ENCODE measurements at regions not wholly inside any gene's neighbourhood (a gene's known extent, or its start where the extent isn't known, plus 50 kb on each side); places are given as distances from the start of the nearest gene placed in this dataset.

DNA sequence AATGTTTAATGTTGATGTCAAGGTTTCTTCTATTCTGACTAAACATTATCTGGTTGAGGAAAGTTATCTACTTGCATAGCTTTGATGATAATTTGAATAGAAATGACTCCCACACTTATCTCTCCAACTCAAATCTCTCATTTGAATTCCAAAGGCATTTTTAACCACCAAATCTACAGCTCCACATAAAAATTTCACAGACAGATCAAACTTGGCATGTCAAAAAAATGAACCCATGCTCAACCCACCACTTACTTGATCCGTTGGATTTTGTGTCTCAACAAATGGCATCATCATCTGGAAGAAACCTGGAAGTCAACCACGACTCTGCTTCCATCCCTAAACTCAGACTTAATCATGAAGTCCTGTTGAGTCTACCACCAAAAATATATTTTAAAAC lies 1050.4 kb downstream of the EFNB2 start:
- TF ChIP-seq, protein P1, sequence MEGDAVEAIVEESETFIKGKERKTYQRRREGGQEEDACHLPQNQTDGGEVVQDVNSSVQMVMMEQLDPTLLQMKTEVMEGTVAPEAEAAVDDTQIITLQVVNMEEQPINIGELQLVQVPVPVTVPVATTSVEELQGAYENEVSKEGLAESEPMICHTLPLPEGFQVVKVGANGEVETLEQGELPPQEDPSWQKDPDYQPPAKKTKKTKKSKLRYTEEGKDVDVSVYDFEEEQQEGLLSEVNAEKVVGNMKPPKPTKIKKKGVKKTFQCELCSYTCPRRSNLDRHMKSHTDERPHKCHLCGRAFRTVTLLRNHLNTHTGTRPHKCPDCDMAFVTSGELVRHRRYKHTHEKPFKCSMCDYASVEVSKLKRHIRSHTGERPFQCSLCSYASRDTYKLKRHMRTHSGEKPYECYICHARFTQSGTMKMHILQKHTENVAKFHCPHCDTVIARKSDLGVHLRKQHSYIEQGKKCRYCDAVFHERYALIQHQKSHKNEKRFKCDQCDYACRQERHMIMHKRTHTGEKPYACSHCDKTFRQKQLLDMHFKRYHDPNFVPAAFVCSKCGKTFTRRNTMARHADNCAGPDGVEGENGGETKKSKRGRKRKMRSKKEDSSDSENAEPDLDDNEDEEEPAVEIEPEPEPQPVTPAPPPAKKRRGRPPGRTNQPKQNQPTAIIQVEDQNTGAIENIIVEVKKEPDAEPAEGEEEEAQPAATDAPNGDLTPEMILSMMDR (IDR thresholded peaks at IDR 0.05; ENCODE audit: low read depth, low read length) = no peak

DNA sequence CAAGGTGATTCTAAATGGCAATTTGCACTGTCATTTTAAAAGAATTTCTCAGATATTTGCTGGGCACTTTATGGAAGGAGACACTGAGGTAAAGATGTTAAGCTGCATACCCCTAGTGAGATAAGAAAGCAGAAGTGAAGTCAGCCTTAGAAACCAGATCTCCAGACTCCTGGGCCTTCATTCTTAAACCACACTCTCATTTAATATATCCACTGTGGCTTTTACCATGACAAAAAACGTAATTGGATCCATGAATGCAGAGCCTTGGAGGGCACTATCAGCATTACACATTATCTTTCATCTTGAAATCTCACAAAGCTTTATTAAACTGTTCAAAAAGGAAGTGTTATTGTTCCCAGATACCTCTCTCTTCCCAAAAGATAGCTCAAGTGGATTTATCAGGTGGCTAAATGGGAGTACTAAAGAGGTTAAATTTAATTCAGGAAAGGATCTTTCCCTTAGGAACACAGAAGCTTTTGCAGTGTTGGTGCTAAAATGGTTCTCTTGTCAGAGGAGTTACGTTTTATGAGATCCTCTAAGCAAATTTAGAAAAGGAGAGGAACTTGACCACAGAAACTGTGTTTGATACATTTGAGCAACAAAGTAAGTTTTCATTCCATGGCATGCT lies 1060.4 kb downstream of the EFNB2 start:
- TF ChIP-seq POLR2A (IDR thresholded peaks at IDR 0.05; ENCODE audit: extremely low read depth, insufficient read length) (no peak), MYC (IDR thresholded peaks at IDR 0.05; ENCODE audit: low read depth, low read length) (no peak)
- TF ChIP-seq, protein P1 (IDR thresholded peaks at IDR 0.05; ENCODE audit: low read depth, low read length) = no peak
- TF ChIP-seq, protein P2, sequence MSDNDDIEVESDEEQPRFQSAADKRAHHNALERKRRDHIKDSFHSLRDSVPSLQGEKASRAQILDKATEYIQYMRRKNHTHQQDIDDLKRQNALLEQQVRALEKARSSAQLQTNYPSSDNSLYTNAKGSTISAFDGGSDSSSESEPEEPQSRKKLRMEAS (IDR thresholded peaks at IDR 0.05; ENCODE audit: low read depth, low read length) = no peak
- no peak for DNase-seq (ENCODE audit: low read depth)
- no peak overlapping the region for H3K4me3 ChIP-seq (ENCODE audit: low read depth, low read length)

More for the DNA sequence above, 1050.4 kb downstream of the EFNB2 start:
- H3K4me3 ChIP-seq (ENCODE audit: low read depth, low read length) = no peak overlapping the region
- no peak for DNase-seq (ENCODE audit: low read depth)

DNA sequence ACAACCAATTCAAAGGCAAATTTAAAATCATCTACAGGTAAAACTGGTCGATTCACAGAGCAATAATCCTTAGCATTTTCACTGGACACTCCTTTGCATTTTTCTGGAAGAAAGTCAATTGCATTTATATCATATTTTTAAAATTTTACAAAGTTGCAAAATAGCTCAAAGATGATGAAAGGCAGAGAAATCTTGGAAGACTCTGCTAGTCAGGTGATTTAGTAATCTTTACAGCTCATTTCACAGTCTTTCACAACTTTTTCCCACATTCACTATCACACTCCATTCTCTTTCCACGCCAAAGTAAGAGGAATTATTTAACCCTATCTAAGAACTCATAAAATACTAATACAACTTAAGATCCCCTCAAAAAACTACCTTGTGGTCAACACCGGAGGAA lies 1063.8 kb downstream of the EFNB2 start:
- DNase-seq (ENCODE audit: low read depth) = no peak
- TF ChIP-seq, protein P1 (IDR thresholded peaks at IDR 0.05; ENCODE audit: low read depth, low read length) = no peak
- TF ChIP-seq MYC (IDR thresholded peaks at IDR 0.05; ENCODE audit: low read depth, low read length) (no peak), POLR2A (IDR thresholded peaks at IDR 0.05; ENCODE audit: extremely low read depth, insufficient read length) (no peak)
- TF ChIP-seq, protein P2 (IDR thresholded peaks at IDR 0.05; ENCODE audit: low read depth, low read length) = no peak
- no peak overlapping the region for H3K4me3 ChIP-seq (ENCODE audit: low read depth, low read length)

DNA sequence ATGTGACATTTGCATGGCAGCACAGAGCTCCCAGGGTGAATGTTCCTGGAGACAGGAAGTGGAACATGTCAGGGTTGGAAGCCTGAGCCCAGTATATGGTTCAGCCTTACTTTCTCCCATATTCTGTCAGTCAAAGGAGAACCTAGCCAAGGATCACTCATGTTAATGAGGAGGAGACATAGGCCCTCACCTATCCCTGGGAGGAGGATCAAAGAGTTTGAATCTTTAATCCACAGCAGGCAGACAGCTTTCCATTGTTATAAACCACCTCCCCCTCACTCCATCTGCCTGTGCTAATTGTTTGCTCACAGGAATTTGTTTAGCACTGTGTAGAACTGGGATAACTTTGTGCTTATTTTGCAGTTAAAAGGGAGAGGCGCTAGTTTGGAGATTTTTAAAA lies 1069.1 kb downstream of the EFNB2 start:
- no peak overlapping the region for H3K4me3 ChIP-seq (ENCODE audit: low read depth, low read length)
- DNase-seq (ENCODE audit: low read depth) = no peak
- TF ChIP-seq MYC (IDR thresholded peaks at IDR 0.05; ENCODE audit: low read depth, low read length) = no peak
- TF ChIP-seq POLR2A (IDR thresholded peaks at IDR 0.05; ENCODE audit: extremely low read depth, insufficient read length) = no peak
- TF ChIP-seq, protein P2 (IDR thresholded peaks at IDR 0.05; ENCODE audit: low read depth, low read length) = no peak
- TF ChIP-seq, protein P1 (IDR thresholded peaks at IDR 0.05; ENCODE audit: low read depth, low read length) = no peak

DNA sequence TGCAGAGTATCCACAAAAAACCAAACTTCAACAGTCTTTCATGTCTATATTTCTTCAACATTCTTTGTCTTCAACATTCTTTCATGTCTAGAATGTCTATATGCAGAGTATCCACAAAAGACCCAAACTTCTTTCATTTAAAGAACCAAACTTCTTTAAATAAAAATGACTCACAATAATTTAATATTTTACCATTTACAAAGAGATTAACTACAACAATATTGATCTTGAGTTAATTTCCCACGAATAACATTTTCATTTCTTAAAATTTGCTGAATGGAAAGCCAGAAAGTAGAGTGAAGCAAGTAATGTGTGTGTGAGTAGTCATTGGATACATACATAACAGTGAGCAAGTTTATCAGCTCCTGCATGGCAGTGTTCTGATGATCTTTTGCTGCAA lies 1069.7 kb downstream of the EFNB2 start, which contains the start of gene DAOA:
Gene DAOA, plus strand, starts transcription at position 301 of the 400 bp plus-strand sequence.
- DNase-seq (ENCODE audit: low read depth) = no peak
- TF ChIP-seq MYC (IDR thresholded peaks at IDR 0.05; ENCODE audit: low read depth, low read length) (no peak), POLR2A (IDR thresholded peaks at IDR 0.05; ENCODE audit: extremely low read depth, insufficient read length) (no peak)
- TF ChIP-seq, protein P1 (IDR thresholded peaks at IDR 0.05; ENCODE audit: low read depth, low read length) = no peak
- TF ChIP-seq, protein P2 (IDR thresholded peaks at IDR 0.05; ENCODE audit: low read depth, low read length) = no peak
- H3K4me3 ChIP-seq (ENCODE audit: low read depth, low read length) = no peak within 1 kb of the TSS

DNA sequence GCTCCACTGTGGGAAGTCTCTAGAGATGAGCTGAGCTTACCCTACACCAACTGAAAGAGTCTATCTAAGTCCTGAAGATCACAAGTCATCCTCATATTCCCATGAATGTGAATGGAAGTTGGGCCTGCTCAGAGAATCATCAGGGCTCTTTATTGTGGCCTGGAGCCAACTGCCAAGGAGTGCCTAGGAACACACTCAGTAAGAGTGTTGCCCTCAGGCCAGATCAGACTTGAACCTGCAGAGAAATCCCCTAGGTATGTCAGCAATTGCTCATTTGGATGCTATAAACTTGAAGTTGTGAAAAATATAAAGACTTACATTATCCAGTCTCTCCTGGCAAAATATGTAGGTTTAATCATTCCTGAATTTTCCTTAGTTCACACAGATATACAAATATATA lies 1070.2 kb downstream of the EFNB2 start:
- TF ChIP-seq, protein P1 (IDR thresholded peaks at IDR 0.05; ENCODE audit: low read depth, low read length) = no peak
- no peak for TF ChIP-seq MYC (IDR thresholded peaks at IDR 0.05; ENCODE audit: low read depth, low read length)
- TF ChIP-seq, protein P2 (IDR thresholded peaks at IDR 0.05; ENCODE audit: low read depth, low read length) = no peak
- TF ChIP-seq POLR2A (IDR thresholded peaks at IDR 0.05; ENCODE audit: extremely low read depth, insufficient read length) = no peak
- DNase-seq (ENCODE audit: low read depth) = no peak
- no peak overlapping the region for H3K4me3 ChIP-seq (ENCODE audit: low read depth, low read length)

All from NB4 (cell line).